ENCODE measurements at regions not wholly inside any gene's neighbourhood (a gene's known extent, or its start where the extent isn't known, plus 50 kb on each side); places are given as distances from the start of the nearest gene placed in this dataset.

DNA sequence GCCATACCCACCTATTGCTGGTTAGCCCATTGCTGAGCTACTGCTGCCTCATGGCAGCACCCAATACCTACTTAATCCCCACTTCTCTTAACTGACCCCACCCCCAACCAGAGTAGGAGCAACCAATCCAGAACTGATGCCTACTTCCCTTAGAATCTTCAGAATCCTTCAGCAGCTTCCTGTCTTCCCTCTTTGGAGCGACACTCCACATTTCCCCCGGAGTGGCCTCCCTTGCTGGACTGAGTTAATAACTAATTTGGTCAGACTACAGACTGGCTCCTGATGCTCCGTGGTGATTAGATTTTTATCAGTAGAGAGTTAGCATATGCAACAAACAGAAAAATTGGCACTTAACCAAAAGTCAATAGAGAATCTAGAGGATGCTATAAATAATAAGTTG is 51.2 kb upstream of the UBR2 start:
- no peak for DNase-seq

DNA sequence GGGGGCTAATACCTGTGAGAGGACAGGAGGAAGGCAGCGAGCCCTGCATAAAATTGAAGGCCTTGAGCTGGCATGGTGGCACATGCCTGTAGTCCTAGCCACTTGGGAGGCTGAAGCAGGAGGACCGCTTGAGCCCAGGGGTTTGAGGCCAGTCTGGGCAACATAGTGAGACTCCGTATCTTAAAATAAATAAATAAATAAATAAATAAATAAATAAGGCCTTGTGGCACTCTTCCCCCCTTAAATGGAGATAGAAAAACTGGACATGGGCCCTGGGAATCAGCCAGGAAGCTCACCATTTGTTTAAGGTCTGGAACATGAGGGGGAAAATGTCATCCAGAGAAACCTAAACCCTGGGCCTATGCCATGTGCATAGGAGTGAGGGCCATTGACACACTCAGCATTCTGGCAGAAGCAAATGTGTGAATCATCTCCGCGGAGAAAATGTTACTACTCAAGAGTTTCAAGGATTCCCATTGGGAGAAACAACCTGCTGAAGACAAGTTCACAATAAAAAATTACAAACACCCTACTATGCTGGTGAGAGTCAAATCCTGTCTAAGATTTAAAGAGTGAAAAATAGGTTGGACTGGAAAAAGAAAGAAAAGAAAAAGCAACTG is 51.9 kb upstream of the UBR2 start:
- peak; percentile 65 for DNase-seq

DNA sequence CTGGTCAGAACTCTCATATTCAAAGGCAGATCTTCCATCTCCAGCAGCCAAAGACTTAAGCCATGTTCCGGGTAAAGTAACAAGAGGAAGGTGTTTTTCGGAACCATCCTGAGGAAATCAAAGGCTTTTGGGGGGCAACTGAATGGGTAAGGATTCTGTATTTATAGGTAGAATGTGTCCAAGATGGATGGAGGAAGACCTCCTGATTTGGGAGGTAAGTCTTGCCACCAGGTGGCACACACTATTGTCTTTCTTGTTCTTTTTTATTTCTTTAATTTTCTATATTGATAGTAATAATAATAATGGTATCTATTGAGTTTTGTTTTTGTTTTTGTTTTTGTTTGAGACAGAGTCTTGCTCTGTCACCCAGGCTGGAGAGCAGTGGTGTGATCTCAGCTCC is 53.0 kb upstream of the UBR2 start:
- no peak for DNase-seq

- peak; percentile 57 for DNase-seq
Measured at GRCh38 chr6:42509765-42510164, 54.1 kb upstream of the UBR2 start.

DNA sequence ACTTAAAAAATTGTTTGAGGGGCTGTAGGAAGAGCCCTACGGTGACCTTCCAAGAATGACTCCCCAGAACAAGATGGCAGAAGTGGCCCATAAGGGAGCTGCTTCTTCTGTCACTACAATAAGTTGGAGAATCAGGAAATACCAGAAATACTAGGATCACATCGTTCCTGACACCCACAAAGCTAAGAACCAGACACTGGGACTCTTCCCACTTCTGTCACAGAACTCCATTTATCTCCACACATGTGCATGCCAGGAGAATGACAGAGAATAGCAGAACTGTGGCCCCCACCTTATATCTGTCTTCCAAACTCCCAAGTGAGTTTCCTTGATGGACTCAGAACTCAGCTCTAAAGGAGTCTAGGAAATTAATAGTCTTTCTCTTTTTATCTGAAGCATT is 54.6 kb upstream of the UBR2 start:
- DNase-seq = peak; percentile 13

DNA sequence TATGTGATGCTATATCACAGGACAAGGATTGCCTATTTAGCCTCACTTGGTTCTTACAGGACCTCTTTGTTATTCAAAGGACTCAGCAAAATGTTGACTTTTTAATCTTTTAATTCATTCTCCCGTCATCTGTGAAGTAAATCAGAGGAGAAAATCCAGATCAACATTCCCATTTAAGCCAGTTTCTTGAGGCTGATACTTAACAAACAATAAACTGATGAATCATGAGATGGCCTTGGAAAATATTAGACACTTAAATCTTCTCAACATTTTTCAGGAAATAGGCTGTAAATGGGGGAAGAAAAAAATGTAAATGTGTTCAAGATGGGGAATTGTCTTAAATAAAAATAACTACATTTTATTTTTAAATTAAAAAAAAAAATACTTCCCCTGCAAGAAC is 55.9 kb upstream of the UBR2 start:
- peak; percentile 25 for DNase-seq

DNA sequence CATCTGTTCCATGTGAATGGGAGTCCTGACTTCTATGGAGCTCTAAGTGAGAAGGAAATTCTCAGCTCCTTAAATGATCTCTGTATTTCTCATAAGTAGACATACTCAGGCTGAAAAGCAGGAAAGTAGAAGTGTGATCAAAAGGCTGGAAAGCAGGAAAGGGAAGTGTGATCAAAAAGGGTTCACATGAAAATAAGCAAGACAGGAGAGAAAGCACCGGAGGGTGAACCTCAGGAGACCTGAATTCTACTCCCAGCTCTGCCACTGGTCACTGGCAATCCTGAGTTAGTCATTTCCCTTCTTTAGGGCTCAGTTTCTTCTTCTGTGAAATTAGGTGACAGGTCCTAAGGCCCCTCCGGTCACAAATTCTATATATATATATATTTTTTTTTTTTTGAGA is 55.5 kb upstream of the TRERF1 start:
- no peak for DNase-seq

- DNase-seq = no peak
Measured at GRCh38 chr6:42506070-42506469, 54.3 kb upstream of the TRERF1 start.

- DNase-seq = peak; percentile 42
Measured at GRCh38 chr6:42505385-42505718, 53.6 kb upstream of the TRERF1 start.

- DNase-seq = no peak
Measured at GRCh38 chr6:42503894-42504293, 52.2 kb upstream of the TRERF1 start.

- DNase-seq = no peak
Measured at GRCh38 chr6:42502990-42503389, 51.3 kb upstream of the TRERF1 start.

GRCh38 chr6:42502127-42502526 is 50.4 kb upstream of the TRERF1 start:
- no peak for DNase-seq
